ENCODE measurements at regions not wholly inside any gene's neighbourhood (a gene's known extent, or its start where the extent isn't known, plus 50 kb on each side); places are given as distances from the start of the nearest gene placed in this dataset.

DNA sequence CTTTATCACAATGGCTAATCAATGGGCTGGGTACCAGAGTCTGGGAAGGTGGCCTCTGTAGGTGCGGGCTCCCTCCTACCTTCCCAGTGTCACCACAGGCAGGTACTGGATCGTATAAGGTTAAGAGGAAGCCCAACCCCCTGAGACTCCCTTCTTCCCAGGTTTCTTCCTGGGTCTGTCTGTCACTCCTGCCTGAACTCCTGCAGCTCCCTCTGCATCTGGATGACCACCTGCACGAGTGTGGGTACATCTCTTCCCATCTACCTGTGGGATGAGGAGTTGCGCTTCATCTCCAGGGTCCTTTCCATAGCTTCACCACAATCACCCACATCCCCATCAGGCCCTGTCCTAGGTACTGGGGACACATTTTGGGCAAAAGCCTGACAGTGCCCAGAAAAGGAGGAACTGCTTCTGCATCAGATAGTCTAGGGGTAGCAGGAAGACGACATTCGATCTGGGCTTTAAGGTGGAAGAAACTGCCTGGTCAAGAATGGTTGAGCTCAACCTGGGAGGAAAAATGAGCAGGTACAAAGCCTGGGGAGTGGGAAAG, 112.2 kb upstream of the ALDH1B1 start:
- DNase-seq (ENCODE audit: low read depth, low spot score): no peak
- H3K9ac ChIP-seq (ENCODE audit: insufficient read length): no peak overlapping the region
- TF ChIP-seq FOXP2 (optimal IDR thresholded peaks at IDR 0.05; ENCODE audit: control extremely low read depth, extremely low read length, insufficient read depth) (no peak), EZH2 (IDR thresholded peaks at IDR 0.05) (no peak), POLR2AphosphoS5 (IDR thresholded peaks at IDR 0.05; ENCODE audit: borderline replicate concordance, low read depth, low read length) (no peak)
- no peak overlapping the region for H3K4me3 ChIP-seq
- H3K9me3 ChIP-seq (ENCODE audit: low read depth, low read length): no peaks in the 10 kb centered on the region
- no peak overlapping the region for H3K27ac ChIP-seq
- H3K36me3 ChIP-seq (ENCODE audit: insufficient read depth, low read length): no peaks in the 10 kb centered on the region

DNA sequence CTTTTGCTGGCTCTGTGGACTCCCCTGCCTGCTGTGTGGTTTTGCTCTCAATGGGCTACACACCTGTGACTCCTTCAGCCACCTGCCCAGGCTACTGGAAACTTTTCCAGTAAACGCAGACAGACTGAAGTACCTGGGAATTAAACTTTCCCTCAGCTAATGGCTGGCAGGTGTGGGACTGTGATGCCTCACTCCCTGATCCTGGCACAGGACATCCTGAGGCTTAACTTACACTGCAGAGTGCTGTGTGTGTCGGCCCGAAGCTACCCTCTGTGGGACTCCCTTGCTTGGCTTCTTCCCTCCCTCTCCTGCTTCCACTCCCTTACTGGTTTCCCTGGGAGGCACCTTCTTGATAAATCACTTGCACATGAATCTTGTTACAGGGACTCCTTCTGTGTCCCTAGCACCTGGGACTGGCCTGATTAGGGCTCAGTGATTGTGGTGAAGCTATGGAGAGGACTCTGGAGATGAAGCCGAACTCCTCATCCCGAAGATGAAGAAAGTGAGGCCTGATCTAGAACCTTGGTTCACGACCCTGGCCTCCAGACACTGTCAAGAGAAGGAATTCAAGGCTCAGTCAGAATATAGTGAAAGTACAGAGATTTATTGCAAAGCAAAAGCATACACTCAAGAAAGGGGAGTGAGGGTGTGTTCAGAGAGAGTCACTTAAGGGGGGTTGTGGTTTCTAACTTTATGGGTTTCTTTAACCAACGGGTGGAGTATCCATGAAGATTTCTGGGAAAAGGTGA, 113.4 kb upstream of the ALDH1B1 start:
- no peak for TF ChIP-seq FOXP2 (optimal IDR thresholded peaks at IDR 0.05; ENCODE audit: control extremely low read depth, extremely low read length, insufficient read depth)
- TF ChIP-seq EZH2 (IDR thresholded peaks at IDR 0.05): no peak
- TF ChIP-seq POLR2AphosphoS5 (IDR thresholded peaks at IDR 0.05; ENCODE audit: borderline replicate concordance, low read depth, low read length): no peak
- Histone ChIP-seq H3K27ac (no peak overlapping the region), H3K36me3 (ENCODE audit: insufficient read depth, low read length) (no peaks in the 10 kb centered on the region), H3K9me3 (ENCODE audit: low read depth, low read length) (no peaks in the 10 kb centered on the region), H3K9ac (ENCODE audit: insufficient read length) (no peak overlapping the region), H3K4me3 (no peak overlapping the region)
- DNase-seq (ENCODE audit: low read depth, low spot score): no peak

DNA sequence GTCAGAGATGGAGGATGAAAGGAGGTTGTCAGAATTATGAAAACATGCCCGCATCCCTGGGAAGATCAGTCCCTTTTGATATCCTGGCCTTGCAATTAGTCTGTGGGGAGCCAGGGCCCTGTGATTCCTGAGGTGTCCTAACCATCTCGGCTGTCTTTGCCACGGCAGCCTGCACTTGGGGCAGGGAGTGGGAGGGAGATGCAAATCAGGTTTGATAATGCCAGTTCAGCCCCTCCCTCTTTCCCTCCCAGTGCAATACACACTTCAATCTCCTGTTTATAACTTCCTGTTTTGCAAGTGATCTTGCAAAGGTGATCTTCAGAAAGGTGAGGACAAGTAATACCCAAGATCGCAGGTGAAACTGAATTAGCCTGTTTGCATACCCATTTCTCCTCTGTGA, 114.0 kb upstream of the ALDH1B1 start:
- no peaks in the 10 kb centered on the region for H3K9me3 ChIP-seq (ENCODE audit: low read depth, low read length)
- no peak for DNase-seq (ENCODE audit: low read depth, low spot score)
- H3K27ac ChIP-seq: no peak overlapping the region
- TF ChIP-seq POLR2AphosphoS5 (IDR thresholded peaks at IDR 0.05; ENCODE audit: borderline replicate concordance, low read depth, low read length): no peak
- no peak for TF ChIP-seq FOXP2 (optimal IDR thresholded peaks at IDR 0.05; ENCODE audit: control extremely low read depth, extremely low read length, insufficient read depth)
- no peak for TF ChIP-seq EZH2 (IDR thresholded peaks at IDR 0.05)
- H3K36me3 ChIP-seq (ENCODE audit: insufficient read depth, low read length): no peaks in the 10 kb centered on the region
- no peak overlapping the region for H3K9ac ChIP-seq (ENCODE audit: insufficient read length)
- no peak overlapping the region for H3K4me3 ChIP-seq

DNA sequence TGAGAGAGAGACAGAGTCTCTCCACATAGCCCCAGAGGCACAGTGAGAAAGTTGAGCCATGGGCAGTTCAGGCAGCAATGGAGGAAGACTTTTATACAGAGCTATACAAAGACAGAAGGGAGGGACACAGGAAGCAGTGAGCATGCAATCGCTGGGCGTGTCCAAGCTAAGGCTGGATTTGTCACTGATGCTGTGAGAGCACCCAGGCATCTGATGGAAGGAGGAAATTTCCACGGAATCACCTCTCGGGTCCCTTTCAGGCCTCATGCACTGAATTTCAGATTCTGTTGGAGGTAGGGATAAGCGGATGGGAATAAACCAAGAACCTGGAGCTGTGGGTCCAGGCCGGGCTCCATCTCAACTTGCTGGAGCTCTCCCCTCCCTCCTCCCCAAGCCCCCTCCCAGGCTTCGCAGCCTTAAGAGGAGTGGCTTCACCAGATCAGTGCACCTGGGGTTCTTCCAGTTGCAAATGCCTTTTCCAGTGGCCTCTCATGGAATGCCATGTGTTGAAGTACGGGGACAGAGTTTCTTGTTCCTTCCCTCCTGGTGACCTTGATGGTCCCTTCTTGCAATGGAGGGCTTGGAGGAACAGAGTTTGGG, 114.8 kb upstream of the ALDH1B1 start:
- no peak overlapping the region for H3K4me3 ChIP-seq
- TF ChIP-seq POLR2AphosphoS5 (IDR thresholded peaks at IDR 0.05; ENCODE audit: borderline replicate concordance, low read depth, low read length) (no peak), EZH2 (IDR thresholded peaks at IDR 0.05) (no peak), FOXP2 (optimal IDR thresholded peaks at IDR 0.05; ENCODE audit: control extremely low read depth, extremely low read length, insufficient read depth) (no peak)
- DNase-seq (ENCODE audit: low read depth, low spot score): no peak
- H3K9me3 ChIP-seq (ENCODE audit: low read depth, low read length): no peaks in the 10 kb centered on the region
- H3K36me3 ChIP-seq (ENCODE audit: insufficient read depth, low read length): no peaks in the 10 kb centered on the region
- no peak overlapping the region for H3K9ac ChIP-seq (ENCODE audit: insufficient read length)
- H3K27ac ChIP-seq: no peak overlapping the region

DNA sequence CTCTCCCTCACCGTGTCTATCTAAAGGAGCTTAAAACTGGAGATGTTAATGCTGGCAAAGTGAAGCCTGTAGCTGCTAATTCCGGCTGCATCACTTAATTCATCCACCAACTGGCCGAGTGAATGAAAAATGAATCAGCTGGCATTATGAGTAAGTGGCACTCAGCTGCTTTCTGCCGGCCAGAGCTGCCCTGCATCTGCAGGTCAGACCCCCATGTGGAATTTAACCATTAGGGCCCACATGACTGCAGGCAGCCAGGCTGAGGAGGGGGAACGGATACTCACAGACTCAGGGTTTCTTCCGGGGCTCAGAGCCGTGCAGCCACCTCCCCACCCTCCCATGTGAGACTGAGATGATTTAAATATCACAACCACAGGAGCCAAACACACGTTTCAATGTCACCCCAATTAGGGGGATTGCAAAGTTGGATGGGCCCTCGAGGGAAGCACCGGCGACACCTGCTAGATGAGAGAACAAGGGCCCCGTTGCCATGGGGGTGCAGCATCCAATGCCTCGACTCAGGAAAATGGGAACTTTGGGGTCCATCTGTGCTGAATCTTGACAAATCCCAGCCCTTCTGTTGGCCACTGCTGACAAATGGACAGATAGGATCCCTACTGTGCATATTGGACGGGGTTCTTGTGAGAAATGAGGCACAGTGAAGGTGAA, 115.6 kb upstream of the ALDH1B1 start:
- TF ChIP-seq POLR2AphosphoS5 (IDR thresholded peaks at IDR 0.05; ENCODE audit: borderline replicate concordance, low read depth, low read length) (no peak), EZH2 (IDR thresholded peaks at IDR 0.05) (no peak), FOXP2 (optimal IDR thresholded peaks at IDR 0.05; ENCODE audit: control extremely low read depth, extremely low read length, insufficient read depth) (no peak)
- H3K4me3 ChIP-seq: no peak overlapping the region
- no peak overlapping the region for H3K27ac ChIP-seq
- no peak overlapping the region for H3K9ac ChIP-seq (ENCODE audit: insufficient read length)
- no peak for DNase-seq (ENCODE audit: low read depth, low spot score)
- no peaks in the 10 kb centered on the region for H3K9me3 ChIP-seq (ENCODE audit: low read depth, low read length)
- H3K36me3 ChIP-seq (ENCODE audit: insufficient read depth, low read length): no peaks in the 10 kb centered on the region

DNA sequence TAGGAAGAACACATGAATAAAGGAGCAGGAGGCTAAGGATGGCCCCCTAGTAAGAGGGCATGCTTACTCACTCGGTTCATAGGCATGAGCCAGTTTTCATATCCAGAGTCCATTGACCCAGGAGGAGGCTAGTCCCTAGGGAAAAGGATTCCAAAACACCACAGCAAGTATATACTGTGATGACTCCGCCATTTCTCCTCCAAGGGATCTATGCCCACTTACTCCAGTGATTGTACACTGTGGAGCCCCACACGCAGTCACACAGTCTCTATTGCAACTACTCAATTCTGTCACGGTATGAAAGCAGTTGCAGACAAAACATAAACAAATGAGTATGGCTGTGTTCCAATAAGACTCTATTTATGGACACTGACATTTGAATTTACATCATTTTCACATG, 117.7 kb upstream of the ALDH1B1 start:
- H3K27ac ChIP-seq: no peak overlapping the region

DNA sequence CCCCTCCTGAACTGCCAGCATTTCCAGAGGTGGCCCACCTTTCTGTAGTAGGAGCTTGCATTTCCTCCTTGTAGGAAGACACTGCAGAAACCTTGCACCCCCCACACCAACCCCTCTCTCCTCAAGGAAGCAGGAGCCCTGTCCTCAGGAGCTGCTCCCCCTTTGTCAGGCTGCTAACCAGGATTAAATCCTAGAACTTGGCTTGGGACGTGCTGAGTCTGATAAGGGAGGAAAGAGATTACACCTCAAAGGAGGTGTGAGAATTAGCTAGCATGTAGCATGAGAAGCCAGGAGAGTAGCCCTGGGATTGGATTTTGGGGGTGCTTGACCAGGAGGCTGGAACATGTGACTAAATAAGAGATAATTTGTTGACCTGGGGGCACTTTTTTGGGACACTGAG, 119.8 kb upstream of the ALDH1B1 start:
- Histone ChIP-seq H3K27ac (no peak overlapping the region), H3K9me3 (ENCODE audit: low read depth, low read length) (no peaks in the 10 kb centered on the region), H3K36me3 (ENCODE audit: insufficient read depth, low read length) (no peaks in the 10 kb centered on the region), H3K9ac (ENCODE audit: insufficient read length) (no peak overlapping the region), H3K4me3 (no peak overlapping the region)
- DNase-seq (ENCODE audit: low read depth, low spot score): no peak
- TF ChIP-seq FOXP2 (optimal IDR thresholded peaks at IDR 0.05; ENCODE audit: control extremely low read depth, extremely low read length, insufficient read depth) (no peak), EZH2 (IDR thresholded peaks at IDR 0.05) (no peak), POLR2AphosphoS5 (IDR thresholded peaks at IDR 0.05; ENCODE audit: borderline replicate concordance, low read depth, low read length) (no peak)

More for the DNA sequence above, 117.7 kb upstream of the ALDH1B1 start:
- Histone ChIP-seq H3K4me3 (no peak overlapping the region), H3K9me3 (ENCODE audit: low read depth, low read length) (no peaks in the 10 kb centered on the region), H3K36me3 (ENCODE audit: insufficient read depth, low read length) (no peaks in the 10 kb centered on the region), H3K9ac (ENCODE audit: insufficient read length) (no peak overlapping the region)
- TF ChIP-seq POLR2AphosphoS5 (IDR thresholded peaks at IDR 0.05; ENCODE audit: borderline replicate concordance, low read depth, low read length) (no peak), EZH2 (IDR thresholded peaks at IDR 0.05) (no peak)
- no peak for DNase-seq (ENCODE audit: low read depth, low spot score)

DNA sequence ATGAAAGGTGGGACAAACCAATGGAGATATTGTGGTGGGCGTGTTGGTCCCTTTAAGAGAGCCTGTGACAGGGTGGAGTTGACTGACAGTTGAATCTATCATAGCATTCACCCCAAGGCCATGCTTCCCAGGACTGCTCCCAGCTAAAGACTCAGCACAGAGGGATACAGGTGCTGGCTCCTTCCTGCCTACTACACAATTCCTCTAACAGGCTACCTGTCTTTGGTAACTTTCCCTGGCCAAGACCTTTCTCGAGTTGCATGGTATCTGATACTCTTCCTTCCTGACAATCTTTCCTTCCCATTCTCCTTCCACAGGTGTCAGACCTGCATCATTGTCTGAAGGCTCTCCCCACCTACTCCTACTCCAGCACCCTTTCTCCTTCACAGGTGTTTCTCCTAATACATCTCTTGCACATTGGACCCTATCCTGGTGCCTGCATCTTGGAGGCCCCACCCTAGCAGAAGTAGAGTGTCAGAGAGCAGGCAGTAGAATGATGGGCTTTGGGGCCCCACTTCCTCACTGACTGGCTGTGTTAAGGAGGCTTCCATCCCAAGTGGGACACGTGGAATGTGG, 120.7 kb upstream of the ALDH1B1 start:
- Histone ChIP-seq H3K4me3 (no peak overlapping the region), H3K9ac (ENCODE audit: insufficient read length) (no peak overlapping the region), H3K36me3 (ENCODE audit: insufficient read depth, low read length) (no peaks in the 10 kb centered on the region), H3K27ac (no peak overlapping the region), H3K9me3 (ENCODE audit: low read depth, low read length) (no peaks in the 10 kb centered on the region)
- no peak for DNase-seq (ENCODE audit: low read depth, low spot score)
- no peak for TF ChIP-seq POLR2AphosphoS5 (IDR thresholded peaks at IDR 0.05; ENCODE audit: borderline replicate concordance, low read depth, low read length)

Measured in SK-N-MC (cell line).